ENCODE measurements at regions not wholly inside any gene's neighbourhood (a gene's known extent, or its start where the extent isn't known, plus 50 kb on each side); places are given as distances from the start of the nearest gene placed in this dataset.
"Not testable (repeated sequence)": the region's sequence is repeated elsewhere in the genome, so short reads cannot be mapped to it uniquely, and the experiment has no call there.

DNA sequence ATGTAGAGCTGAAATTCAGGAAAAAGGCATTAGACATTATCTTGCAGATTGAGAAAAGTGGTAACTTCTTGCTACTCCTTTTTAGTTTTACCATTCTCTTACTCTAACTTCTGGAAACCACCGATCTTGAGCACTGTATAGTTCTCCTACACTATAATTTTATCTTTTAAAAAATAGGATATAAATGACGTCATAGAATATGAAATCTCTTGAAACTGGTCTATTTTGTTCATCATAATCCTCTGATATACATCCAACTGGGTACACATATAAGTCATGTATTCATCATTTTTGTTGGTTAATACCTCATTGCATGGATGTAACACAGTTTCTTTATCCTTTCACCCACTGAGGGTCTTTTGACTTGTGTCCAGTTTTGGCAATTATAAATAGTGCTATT lies 629.9 kb upstream of the PRR20A start:
- H3K27me3 ChIP-seq (ENCODE audit: control insufficient read depth in 4 of 4, insufficient read depth in 4 of 4, low read length in 3 of 4), result no peaks in the 10 kb centered on the region
- TF ChIP-seq, protein P1, sequence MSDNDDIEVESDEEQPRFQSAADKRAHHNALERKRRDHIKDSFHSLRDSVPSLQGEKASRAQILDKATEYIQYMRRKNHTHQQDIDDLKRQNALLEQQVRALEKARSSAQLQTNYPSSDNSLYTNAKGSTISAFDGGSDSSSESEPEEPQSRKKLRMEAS (IDR thresholded peaks at IDR 0.05), result no peak
- TF ChIP-seq, protein P2, sequence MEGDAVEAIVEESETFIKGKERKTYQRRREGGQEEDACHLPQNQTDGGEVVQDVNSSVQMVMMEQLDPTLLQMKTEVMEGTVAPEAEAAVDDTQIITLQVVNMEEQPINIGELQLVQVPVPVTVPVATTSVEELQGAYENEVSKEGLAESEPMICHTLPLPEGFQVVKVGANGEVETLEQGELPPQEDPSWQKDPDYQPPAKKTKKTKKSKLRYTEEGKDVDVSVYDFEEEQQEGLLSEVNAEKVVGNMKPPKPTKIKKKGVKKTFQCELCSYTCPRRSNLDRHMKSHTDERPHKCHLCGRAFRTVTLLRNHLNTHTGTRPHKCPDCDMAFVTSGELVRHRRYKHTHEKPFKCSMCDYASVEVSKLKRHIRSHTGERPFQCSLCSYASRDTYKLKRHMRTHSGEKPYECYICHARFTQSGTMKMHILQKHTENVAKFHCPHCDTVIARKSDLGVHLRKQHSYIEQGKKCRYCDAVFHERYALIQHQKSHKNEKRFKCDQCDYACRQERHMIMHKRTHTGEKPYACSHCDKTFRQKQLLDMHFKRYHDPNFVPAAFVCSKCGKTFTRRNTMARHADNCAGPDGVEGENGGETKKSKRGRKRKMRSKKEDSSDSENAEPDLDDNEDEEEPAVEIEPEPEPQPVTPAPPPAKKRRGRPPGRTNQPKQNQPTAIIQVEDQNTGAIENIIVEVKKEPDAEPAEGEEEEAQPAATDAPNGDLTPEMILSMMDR (IDR thresholded peaks at IDR 0.05; ENCODE audit: low read depth, low read length, missing input control), result no peak
- TF ChIP-seq FOXA1 (IDR thresholded peaks at IDR 0.05), result no peak
- no peak for TF ChIP-seq TAF1 (conservative IDR thresholded peaks at IDR 0.05)

GRCh38 chr13:56512336-56512735 lies 628.4 kb upstream of the PRR20A start:
- H3K9ac ChIP-seq (ENCODE audit: low read depth in 1 of 2, low read length in 2 of 2); H3K4me3 ChIP-seq (ENCODE audit: low read depth in 1 of 3, low read length in 3 of 3); H3K27ac ChIP-seq (ENCODE audit: low read depth in 1 of 2, low read length in 2 of 2); H3K4me1 ChIP-seq (ENCODE audit: control insufficient read depth in 4 of 4, insufficient read depth in 4 of 4, low read length in 3 of 4); H3K27me3 ChIP-seq (ENCODE audit: control insufficient read depth in 4 of 4, insufficient read depth in 4 of 4, low read length in 3 of 4); H3K9me3 ChIP-seq (ENCODE audit: control insufficient read depth in 4 of 4, low read length in 3 of 4); DNase-seq (ENCODE audit: low spot score); H3K36me3 ChIP-seq (ENCODE audit: control insufficient read depth in 4 of 4, insufficient read depth in 3 of 4, low read depth in 1 of 4, low read length in 3 of 4): not testable (repeated sequence)
- 85% methylated on average over 2 of the region's 2 CpGs for WGBS

More for the DNA sequence above, 629.9 kb upstream of the PRR20A start:
- H3K27ac ChIP-seq (ENCODE audit: low read depth in 1 of 2, low read length in 2 of 2), result no peak overlapping the region
- WGBS, result 75% methylated on average over 2 of the region's 2 CpGs
- H3K36me3 ChIP-seq (ENCODE audit: control insufficient read depth in 4 of 4, insufficient read depth in 3 of 4, low read depth in 1 of 4, low read length in 3 of 4), result no peaks in the 10 kb centered on the region
- no peaks in the 10 kb centered on the region for H3K9me3 ChIP-seq (ENCODE audit: control insufficient read depth in 4 of 4, low read length in 3 of 4)
- H3K4me3 ChIP-seq (ENCODE audit: low read depth in 1 of 3, low read length in 3 of 3), result no peak overlapping the region
- H3K9ac ChIP-seq (ENCODE audit: low read depth in 1 of 2, low read length in 2 of 2), result no peak overlapping the region
- no peaks in the 10 kb centered on the region for H3K4me1 ChIP-seq (ENCODE audit: control insufficient read depth in 4 of 4, insufficient read depth in 4 of 4, low read length in 3 of 4)
- no peak for DNase-seq (ENCODE audit: low spot score)

DNA sequence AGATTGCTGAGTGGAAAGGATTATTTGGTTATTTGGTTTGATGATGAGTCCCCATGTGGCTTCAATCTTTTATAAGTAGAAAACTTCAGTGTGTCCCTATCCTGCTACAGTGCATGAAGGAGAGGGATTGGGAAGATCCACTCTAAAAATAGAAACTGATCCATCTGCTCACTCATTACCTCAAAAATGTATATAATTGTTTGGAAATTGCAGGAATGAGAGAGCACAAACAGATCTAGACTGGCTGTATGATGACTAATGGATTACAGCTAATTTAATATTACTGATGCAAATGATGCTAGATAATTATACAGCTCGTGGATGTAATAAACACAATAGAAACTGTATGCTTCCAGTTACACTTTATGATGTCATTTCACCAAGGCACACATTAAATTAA lies 625.3 kb upstream of the PRR20A start:
- no peaks in the 10 kb centered on the region for H3K27me3 ChIP-seq (ENCODE audit: control insufficient read depth in 4 of 4, insufficient read depth in 4 of 4, low read length in 3 of 4)
- no peak overlapping the region for H3K9ac ChIP-seq (ENCODE audit: low read depth in 1 of 2, low read length in 2 of 2)
- WGBS, result 64% methylated on average over 1 of the region's 1 CpG
- TF ChIP-seq HNF4G (IDR thresholded peaks at IDR 0.05), result no peak
- TF ChIP-seq YY1 (IDR thresholded peaks at IDR 0.05), result no peak
- TF ChIP-seq TAF1 (conservative IDR thresholded peaks at IDR 0.05), result no peak
- no peak for TF ChIP-seq NR2F2 (IDR thresholded peaks at IDR 0.05)
- no peak for TF ChIP-seq FOXA2 (IDR thresholded peaks at IDR 0.05)
- no peak overlapping the region for H3K27ac ChIP-seq (ENCODE audit: low read depth in 1 of 2, low read length in 2 of 2)
- DNase-seq (ENCODE audit: low spot score), result no peak
- no peaks in the 10 kb centered on the region for H3K4me1 ChIP-seq (ENCODE audit: control insufficient read depth in 4 of 4, insufficient read depth in 4 of 4, low read length in 3 of 4)
- H3K4me3 ChIP-seq (ENCODE audit: low read depth in 1 of 3, low read length in 3 of 3), result no peak overlapping the region
- no peaks in the 10 kb centered on the region for H3K9me3 ChIP-seq (ENCODE audit: control insufficient read depth in 4 of 4, low read length in 3 of 4)
- H3K36me3 ChIP-seq (ENCODE audit: control insufficient read depth in 4 of 4, insufficient read depth in 3 of 4, low read depth in 1 of 4, low read length in 3 of 4), result no peaks in the 10 kb centered on the region

DNA sequence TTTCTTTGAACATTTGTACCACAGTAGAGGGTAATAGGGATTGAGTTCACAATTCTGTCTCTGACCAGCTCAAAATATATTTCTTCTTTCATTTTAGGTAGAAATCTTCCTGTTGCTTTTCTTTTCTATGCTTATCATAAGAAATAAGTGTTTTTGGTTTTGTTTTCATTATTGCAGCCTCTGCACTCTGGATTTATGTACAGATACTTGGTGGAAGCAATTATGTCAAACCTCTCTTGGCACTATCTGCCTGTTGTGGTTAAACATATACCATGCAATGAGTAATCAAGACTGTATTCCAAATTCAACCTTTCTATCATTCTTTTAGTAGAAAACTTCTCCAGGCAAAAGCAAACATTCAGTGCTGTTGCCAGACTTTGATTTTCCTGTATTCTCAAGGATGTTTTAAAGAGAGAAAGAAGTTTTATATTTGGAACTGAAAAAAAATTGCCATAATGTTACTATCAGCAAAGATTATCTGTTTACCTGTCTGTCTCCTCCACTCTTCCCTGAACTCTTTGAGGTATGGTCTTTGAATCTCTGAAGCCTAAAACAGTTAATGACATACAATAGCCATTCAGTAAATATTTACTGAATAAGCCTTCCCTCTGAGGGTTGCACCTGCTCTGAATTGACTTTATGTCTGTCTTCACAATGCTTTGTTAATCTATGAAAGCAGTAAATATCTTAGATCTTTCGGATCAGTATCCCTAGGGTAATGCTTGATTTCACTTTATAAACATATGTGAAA lies 612.5 kb upstream of the PRR20A start:
- Histone ChIP-seq H3K27ac (ENCODE audit: low read depth in 1 of 2, low read length in 2 of 2) (no peak overlapping the region), H3K27me3 (ENCODE audit: control insufficient read depth in 4 of 4, insufficient read depth in 4 of 4, low read length in 3 of 4) (no peaks in the 10 kb centered on the region), H3K4me3 (ENCODE audit: low read depth in 1 of 3, low read length in 3 of 3) (no peak overlapping the region), H3K9ac (ENCODE audit: low read depth in 1 of 2, low read length in 2 of 2) (no peak overlapping the region), H3K4me1 (ENCODE audit: control insufficient read depth in 4 of 4, insufficient read depth in 4 of 4, low read length in 3 of 4) (no peaks in the 10 kb centered on the region), H3K9me3 (ENCODE audit: control insufficient read depth in 4 of 4, low read length in 3 of 4) (no peaks in the 10 kb centered on the region), H3K36me3 (ENCODE audit: control insufficient read depth in 4 of 4, insufficient read depth in 3 of 4, low read depth in 1 of 4, low read length in 3 of 4) (no peaks in the 10 kb centered on the region)
- 19% methylated on average over 1 of the region's 1 CpG for WGBS
- DNase-seq (ENCODE audit: low spot score), result no peak
- TF ChIP-seq SP1 (IDR thresholded peaks at IDR 0.05) (no peak), EGR1 (IDR thresholded peaks at IDR 0.05; ENCODE audit: low read depth in 2 of 2) (no peak), YY1 (IDR thresholded peaks at IDR 0.05) (no peak), HNF4G (IDR thresholded peaks at IDR 0.05) (no peak), FOXA1 (IDR thresholded peaks at IDR 0.05) (no peak), NR2F2 (IDR thresholded peaks at IDR 0.05) (no peak), RXRA (IDR thresholded peaks at IDR 0.05) (no peak), HNF4A (conservative IDR thresholded peaks at IDR 0.05) (no peak), REST (IDR thresholded peaks at IDR 0.05) (no peak), RAD21 (IDR thresholded peaks at IDR 0.05) (no peak)
- TF ChIP-seq, protein P2 (IDR thresholded peaks at IDR 0.05; ENCODE audit: low read depth, low read length, missing input control), result no peak
- TF ChIP-seq, protein P3, sequence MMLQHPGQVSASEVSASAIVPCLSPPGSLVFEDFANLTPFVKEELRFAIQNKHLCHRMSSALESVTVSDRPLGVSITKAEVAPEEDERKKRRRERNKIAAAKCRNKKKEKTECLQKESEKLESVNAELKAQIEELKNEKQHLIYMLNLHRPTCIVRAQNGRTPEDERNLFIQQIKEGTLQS (IDR thresholded peaks at IDR 0.05), result no peak
